ENCODE measurements at regions not wholly inside any gene's neighbourhood (a gene's known extent, or its start where the extent isn't known, plus 50 kb on each side); places are given as distances from the start of the nearest gene placed in this dataset.
"Not testable (repeated sequence)": the region's sequence is repeated elsewhere in the genome, so short reads cannot be mapped to it uniquely, and the experiment has no call there.

DNA sequence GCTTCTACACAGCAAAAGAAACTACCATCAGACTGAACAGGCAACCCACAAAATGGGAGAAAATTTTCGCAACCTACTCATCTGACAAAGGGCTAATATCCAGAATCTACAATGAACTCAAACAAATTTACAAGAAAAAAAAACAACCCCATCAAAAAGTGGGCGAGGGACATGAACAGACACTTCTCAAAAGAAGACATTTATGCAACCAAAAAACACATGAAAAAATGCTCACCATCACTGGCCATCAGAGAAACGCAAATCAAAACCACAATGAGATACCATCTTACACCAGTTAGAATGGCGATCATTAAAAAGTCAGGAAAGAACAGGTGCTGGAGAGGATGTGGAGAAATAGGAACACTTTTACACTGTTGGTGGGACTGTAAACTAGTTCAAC lies 171.8 kb upstream of the IL12B start:
- TF ChIP-seq, protein P1, sequence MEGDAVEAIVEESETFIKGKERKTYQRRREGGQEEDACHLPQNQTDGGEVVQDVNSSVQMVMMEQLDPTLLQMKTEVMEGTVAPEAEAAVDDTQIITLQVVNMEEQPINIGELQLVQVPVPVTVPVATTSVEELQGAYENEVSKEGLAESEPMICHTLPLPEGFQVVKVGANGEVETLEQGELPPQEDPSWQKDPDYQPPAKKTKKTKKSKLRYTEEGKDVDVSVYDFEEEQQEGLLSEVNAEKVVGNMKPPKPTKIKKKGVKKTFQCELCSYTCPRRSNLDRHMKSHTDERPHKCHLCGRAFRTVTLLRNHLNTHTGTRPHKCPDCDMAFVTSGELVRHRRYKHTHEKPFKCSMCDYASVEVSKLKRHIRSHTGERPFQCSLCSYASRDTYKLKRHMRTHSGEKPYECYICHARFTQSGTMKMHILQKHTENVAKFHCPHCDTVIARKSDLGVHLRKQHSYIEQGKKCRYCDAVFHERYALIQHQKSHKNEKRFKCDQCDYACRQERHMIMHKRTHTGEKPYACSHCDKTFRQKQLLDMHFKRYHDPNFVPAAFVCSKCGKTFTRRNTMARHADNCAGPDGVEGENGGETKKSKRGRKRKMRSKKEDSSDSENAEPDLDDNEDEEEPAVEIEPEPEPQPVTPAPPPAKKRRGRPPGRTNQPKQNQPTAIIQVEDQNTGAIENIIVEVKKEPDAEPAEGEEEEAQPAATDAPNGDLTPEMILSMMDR (IDR thresholded peaks at IDR 0.05; ENCODE audit: low read depth, low read length, missing input control): not testable (repeated sequence)
- TF ChIP-seq, protein P2, sequence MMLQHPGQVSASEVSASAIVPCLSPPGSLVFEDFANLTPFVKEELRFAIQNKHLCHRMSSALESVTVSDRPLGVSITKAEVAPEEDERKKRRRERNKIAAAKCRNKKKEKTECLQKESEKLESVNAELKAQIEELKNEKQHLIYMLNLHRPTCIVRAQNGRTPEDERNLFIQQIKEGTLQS (IDR thresholded peaks at IDR 0.05): not testable (repeated sequence)
- not testable (repeated sequence) for TF ChIP-seq YY1, RAD21 (IDR thresholded peaks at IDR 0.05)
